Prostate gland (tissue), 2 donors: ENCODE measurements at regions not wholly inside any gene's neighbourhood (a gene's known extent, or its start where the extent isn't known, plus 50 kb on each side); places are given as distances from the start of the nearest gene placed in this dataset.

Experiments
- POLR2A ChIP-seq: fragments of 450-650 bp; IDR thresholded peaks from one replicate; pipeline ENCODE4 v1.6.1; 2016; ENCODE audit warnings: antibody characterized with exemption, mild to moderate bottlenecking
- TF ChIP-seq, protein P1 (sequence below), 4 experiments: fragments of 200-600 bp in 2 of 4; fragments of 450-650 bp in 2 of 4; sonication (generic) in 2 of 4; IDR thresholded peaks; 1 replicate in 3 of 4; 2 replicates in 1 of 4; pipeline ENCODE4 v1.5.1; 2016 to 2019; ENCODE audit warnings: antibody characterized with exemption in 4 of 4, mild to moderate bottlenecking in 2 of 4, moderate library complexity in 2 of 4

DNA sequence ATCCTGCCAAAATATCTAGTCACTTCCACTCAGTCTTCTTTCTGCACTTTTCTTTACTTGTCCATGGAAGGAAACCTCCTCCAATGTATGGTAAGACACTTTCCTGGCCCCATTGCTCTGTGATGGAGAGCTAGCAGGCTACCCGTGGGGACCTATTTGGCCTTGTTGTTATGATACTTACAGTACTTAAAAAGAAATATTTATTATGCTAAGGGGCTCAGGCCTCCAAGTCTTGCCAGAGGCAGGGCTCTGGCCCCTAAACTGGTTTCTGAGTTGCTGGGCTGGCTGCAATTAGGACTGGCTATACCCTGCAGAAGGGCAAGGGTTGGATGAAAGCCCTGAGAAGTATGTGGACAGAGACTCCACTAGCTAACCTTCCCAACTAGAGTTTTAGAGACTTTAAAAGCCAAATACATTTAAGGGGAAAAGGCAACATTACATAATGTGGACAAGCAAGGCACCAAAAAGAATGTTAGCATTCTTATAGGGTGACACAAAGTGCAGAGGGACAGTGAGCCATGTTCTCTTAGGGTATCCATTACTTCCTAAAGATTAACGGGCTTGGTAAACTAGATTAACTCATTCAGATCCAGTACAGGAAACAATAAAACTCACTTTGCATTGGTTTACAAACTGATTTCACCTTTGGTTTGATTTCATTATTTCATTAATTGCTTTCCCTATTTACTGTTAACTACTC is 84.9 kb upstream of the INHBA start:
- TF ChIP-seq, protein P1, sequence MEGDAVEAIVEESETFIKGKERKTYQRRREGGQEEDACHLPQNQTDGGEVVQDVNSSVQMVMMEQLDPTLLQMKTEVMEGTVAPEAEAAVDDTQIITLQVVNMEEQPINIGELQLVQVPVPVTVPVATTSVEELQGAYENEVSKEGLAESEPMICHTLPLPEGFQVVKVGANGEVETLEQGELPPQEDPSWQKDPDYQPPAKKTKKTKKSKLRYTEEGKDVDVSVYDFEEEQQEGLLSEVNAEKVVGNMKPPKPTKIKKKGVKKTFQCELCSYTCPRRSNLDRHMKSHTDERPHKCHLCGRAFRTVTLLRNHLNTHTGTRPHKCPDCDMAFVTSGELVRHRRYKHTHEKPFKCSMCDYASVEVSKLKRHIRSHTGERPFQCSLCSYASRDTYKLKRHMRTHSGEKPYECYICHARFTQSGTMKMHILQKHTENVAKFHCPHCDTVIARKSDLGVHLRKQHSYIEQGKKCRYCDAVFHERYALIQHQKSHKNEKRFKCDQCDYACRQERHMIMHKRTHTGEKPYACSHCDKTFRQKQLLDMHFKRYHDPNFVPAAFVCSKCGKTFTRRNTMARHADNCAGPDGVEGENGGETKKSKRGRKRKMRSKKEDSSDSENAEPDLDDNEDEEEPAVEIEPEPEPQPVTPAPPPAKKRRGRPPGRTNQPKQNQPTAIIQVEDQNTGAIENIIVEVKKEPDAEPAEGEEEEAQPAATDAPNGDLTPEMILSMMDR (IDR thresholded peaks at IDR 0.05), result no peak
- no peak for TF ChIP-seq POLR2A
